Glutamatergic neuron (in vitro differentiated cells): ENCODE measurements at regions not wholly inside any gene's neighbourhood (a gene's known extent, or its start where the extent isn't known, plus 50 kb on each side); places are given as distances from the start of the nearest gene placed in this dataset.

Experiments
- DNase-seq: peaks from one replicate; pipeline ENCODE4 v3.0.0; 2022
- H3K27ac Mint-ChIP-seq: one replicate; pipeline ENCODE4 v1.8.0; 2020; ENCODE audit warnings: mild to moderate bottlenecking, mixed read lengths, inconsistent platforms; ENCODE audit not compliant: unreplicated experiment
- H3K27me3 Mint-ChIP-seq: one replicate; pipeline ENCODE4 v1.8.0; 2020; ENCODE audit warnings: mild to moderate bottlenecking, moderate library complexity, mixed read lengths, inconsistent platforms; ENCODE audit not compliant: unreplicated experiment
- H3K36me3 Mint-ChIP-seq: one replicate; pipeline ENCODE4 v1.8.0; 2020; ENCODE audit warnings: mild to moderate bottlenecking, mixed read lengths, inconsistent platforms; ENCODE audit not compliant: unreplicated experiment
- H3K4me1 Mint-ChIP-seq: one replicate; pipeline ENCODE4 v1.8.0; 2020; ENCODE audit warnings: mild to moderate bottlenecking, low read depth, mixed read lengths, inconsistent platforms; ENCODE audit not compliant: unreplicated experiment
- H3K4me3 Mint-ChIP-seq: one replicate; pipeline ENCODE4 v1.8.0; 2020; ENCODE audit warnings: mild to moderate bottlenecking, mixed read lengths, inconsistent platforms; ENCODE audit not compliant: unreplicated experiment
- H3K9me3 Mint-ChIP-seq: one replicate; pipeline ENCODE4 v1.8.0; 2020; ENCODE audit warnings: mild to moderate bottlenecking, moderate library complexity, mixed read lengths, inconsistent platforms; ENCODE audit not compliant: unreplicated experiment
- TF ChIP-seq, protein P1 (sequence below): fragments of 200-600 bp; sonication (generic); IDR thresholded peaks from one replicate; pipeline ENCODE4 v1.5.0; 2021; ENCODE audit not compliant: partially characterized antibody, unreplicated experiment

DNA sequence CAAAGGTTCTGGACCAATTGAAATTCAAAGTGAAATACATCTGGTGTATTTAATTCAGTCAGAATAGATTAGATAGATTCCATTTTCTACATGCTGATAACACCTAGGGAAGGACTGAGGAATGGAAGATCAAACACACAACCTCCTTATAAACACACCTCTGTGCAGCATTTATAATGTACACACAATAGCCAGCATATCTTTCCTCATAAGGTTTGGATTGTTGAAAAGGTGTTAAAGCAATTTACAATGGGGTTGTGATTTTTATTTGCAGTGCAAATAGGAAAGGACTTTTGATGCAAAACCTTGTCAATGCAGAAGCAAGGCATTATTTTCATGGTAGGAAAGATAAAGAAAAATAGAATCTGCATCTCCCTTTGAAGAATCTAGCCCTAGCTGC lies 448.9 kb upstream of the KCNMB2 start:
- no peak overlapping the region for H3K27ac Mint-ChIP-seq
- TF ChIP-seq, protein P1, sequence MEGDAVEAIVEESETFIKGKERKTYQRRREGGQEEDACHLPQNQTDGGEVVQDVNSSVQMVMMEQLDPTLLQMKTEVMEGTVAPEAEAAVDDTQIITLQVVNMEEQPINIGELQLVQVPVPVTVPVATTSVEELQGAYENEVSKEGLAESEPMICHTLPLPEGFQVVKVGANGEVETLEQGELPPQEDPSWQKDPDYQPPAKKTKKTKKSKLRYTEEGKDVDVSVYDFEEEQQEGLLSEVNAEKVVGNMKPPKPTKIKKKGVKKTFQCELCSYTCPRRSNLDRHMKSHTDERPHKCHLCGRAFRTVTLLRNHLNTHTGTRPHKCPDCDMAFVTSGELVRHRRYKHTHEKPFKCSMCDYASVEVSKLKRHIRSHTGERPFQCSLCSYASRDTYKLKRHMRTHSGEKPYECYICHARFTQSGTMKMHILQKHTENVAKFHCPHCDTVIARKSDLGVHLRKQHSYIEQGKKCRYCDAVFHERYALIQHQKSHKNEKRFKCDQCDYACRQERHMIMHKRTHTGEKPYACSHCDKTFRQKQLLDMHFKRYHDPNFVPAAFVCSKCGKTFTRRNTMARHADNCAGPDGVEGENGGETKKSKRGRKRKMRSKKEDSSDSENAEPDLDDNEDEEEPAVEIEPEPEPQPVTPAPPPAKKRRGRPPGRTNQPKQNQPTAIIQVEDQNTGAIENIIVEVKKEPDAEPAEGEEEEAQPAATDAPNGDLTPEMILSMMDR, result no peak
- peaks cover 2% of the 10 kb centered on the region for H3K27me3 Mint-ChIP-seq
- no peak for DNase-seq
- H3K4me1 Mint-ChIP-seq, result peaks cover 28% of the 10 kb centered on the region
- H3K36me3 Mint-ChIP-seq, result no peaks in the 10 kb centered on the region
- H3K4me3 Mint-ChIP-seq, result no peak overlapping the region
- no peaks in the 10 kb centered on the region for H3K9me3 Mint-ChIP-seq

DNA sequence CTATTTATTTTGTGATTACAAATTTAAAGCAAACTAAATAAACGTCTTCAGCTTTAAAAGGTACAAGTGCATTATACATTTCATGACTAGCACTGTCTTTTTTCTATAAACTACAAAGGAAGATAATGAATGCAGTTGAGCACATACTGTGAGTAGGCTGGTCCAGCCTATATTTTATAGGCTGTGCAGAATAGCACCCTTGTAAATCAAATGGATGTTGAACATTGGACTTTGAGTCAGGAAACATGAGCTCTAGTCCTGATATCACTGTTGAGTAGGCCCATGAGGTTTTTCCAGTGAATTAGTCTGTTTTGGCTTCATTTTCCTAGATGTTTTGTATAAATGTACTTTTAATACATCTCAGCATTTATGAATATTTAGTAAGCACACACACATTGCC lies 447.3 kb upstream of the KCNMB2 start:
- no peak for DNase-seq
- Mint-ChIP-seq H3K9me3 (no peaks in the 10 kb centered on the region), H3K4me3 (no peak overlapping the region), H3K27ac (no peak overlapping the region), H3K36me3 (peaks cover 7% of the 10 kb centered on the region), H3K27me3 (no peaks in the 10 kb centered on the region), H3K4me1 (peaks cover 24% of the 10 kb centered on the region)
- TF ChIP-seq, protein P1, result no peak

DNA sequence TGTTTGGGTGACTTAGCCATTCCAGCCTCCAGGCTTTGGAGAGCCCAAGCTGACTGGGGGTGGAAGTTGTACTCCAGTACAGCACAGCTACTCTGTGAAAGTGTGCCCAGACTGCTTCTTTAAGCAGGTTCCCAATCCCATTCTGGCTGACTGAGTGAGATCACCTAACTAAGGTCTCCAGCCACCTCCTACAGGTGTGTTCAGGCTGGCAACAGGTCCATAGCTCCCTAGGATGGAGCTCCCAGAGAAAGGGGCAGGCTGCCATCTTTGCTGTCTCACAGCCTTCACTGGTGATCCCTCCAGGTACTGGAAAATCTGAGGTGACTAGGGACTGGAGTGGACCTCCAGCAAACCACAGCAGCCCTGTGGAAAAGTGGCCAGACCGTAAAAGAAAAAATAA lies 445.3 kb upstream of the KCNMB2 start:
- H3K27me3 Mint-ChIP-seq, result no peaks in the 10 kb centered on the region
- no peak overlapping the region for H3K4me3 Mint-ChIP-seq
- TF ChIP-seq, protein P1, result no peak
- no peak overlapping the region for H3K27ac Mint-ChIP-seq
- peaks cover 7% of the 10 kb centered on the region for H3K4me1 Mint-ChIP-seq
- DNase-seq, result no peak
- no peaks in the 10 kb centered on the region for H3K9me3 Mint-ChIP-seq
- peaks cover 7% of the 10 kb centered on the region for H3K36me3 Mint-ChIP-seq

DNA sequence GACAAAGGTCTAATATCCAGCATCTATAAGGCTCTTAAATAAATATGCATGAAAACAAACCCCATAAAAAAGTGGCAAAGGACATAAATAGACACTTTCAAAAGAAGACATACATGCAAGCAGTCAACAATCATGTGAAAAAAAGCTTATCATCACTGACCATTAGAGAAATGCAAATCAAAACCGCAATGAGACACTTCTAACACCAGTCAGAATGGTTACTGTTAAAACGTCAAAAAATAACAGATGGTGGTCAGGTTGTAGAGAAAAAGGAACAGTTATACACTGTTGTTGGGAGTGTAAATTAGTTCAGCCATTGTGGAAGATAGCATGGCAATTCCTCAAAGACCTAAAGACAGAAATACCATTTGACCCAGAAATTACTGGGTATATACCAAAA lies 440.7 kb upstream of the KCNMB2 start:
- peaks cover 14% of the 10 kb centered on the region for H3K4me1 Mint-ChIP-seq
- TF ChIP-seq, protein P1, result no peak
- peaks cover 3% of the 10 kb centered on the region for H3K9me3 Mint-ChIP-seq
- no peaks in the 10 kb centered on the region for H3K27me3 Mint-ChIP-seq
- H3K36me3 Mint-ChIP-seq, result peaks cover 7% of the 10 kb centered on the region
- H3K27ac Mint-ChIP-seq, result no peak overlapping the region
- no peak for DNase-seq
- H3K4me3 Mint-ChIP-seq, result no peak overlapping the region

DNA sequence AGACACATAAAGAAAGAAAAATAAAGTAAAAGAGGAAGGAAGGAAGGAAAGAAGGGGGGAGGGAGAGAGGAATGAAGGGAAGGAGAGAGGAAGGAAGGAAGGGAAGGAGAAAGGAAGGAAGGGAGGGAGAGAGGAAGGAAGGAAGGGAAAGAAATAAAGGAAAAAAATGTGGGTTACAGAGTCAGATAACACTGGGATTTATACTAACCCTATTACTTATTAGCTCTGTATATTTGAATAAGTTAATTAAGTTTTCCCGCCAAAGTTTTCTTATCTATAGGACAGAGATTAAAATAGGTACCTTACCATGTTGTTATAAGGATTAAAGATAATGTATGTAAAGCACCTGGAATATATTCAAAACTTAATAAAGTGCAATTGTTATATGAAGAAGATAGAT lies 439.3 kb upstream of the KCNMB2 start:
- no peak for DNase-seq
- Mint-ChIP-seq H3K9me3 (peaks cover 3% of the 10 kb centered on the region), H3K27ac (no peak overlapping the region), H3K4me3 (no peak overlapping the region), H3K36me3 (peaks cover 7% of the 10 kb centered on the region), H3K27me3 (no peaks in the 10 kb centered on the region), H3K4me1 (peaks cover 16% of the 10 kb centered on the region)
- TF ChIP-seq, protein P1, result no peak
